Muscle layer of colon (tissue), 2 donors: ENCODE measurements at regions not wholly inside any gene's neighbourhood (a gene's known extent, or its start where the extent isn't known, plus 50 kb on each side); places are given as distances from the start of the nearest gene placed in this dataset.

Experiments used
- H3K27ac ChIP-seq: one replicate; pipeline ENCODE4 v1.7.0; 2013; ENCODE audit warnings: low read depth, mild to moderate bottlenecking, low read length, moderate library complexity
- H3K27me3 ChIP-seq, 2 donors: one replicate each; pipeline ENCODE4 v1.7.0; 2013; ENCODE audit warnings: low read length in 2 of 2, mild to moderate bottlenecking in 2 of 2; ENCODE audit not compliant: insufficient read depth in 2 of 2, control insufficient read depth in 1 of 2
- H3K36me3 ChIP-seq: one replicate; pipeline ENCODE4 v1.7.0; 2013; ENCODE audit warnings: mild to moderate bottlenecking, low read length; ENCODE audit not compliant: insufficient read depth
- H3K4me1 ChIP-seq: one replicate; pipeline ENCODE4 v1.7.0; 2013; ENCODE audit warnings: mild to moderate bottlenecking, low read length; ENCODE audit not compliant: insufficient read depth
- H3K4me3 ChIP-seq, 2 donors: one replicate each; pipeline ENCODE4 v1.7.0; 2013; ENCODE audit warnings: low read length in 2 of 2, low read depth in 1 of 2, mild to moderate bottlenecking in 1 of 2, moderate library complexity in 1 of 2
- H3K9ac ChIP-seq: one replicate; pipeline ENCODE4 v1.7.0; 2013; ENCODE audit warnings: low read length
- H3K9me3 ChIP-seq: one replicate; pipeline ENCODE4 v1.7.0; 2013; ENCODE audit warnings: mild to moderate bottlenecking, low read length
- donor health status: abdominal sarcoma.
- donor health status: Adenocarcinoma of cecum.

GRCh38 chr3:70779296-70779695 is 466.9 kb upstream of the MDFIC2 start:
- Histone ChIP-seq H3K36me3 (no peaks in the 10 kb centered on the region), H3K4me3 (no peak overlapping the region), H3K4me1 (no peaks in the 10 kb centered on the region), H3K9me3 (no peaks in the 10 kb centered on the region), H3K27ac (no peak overlapping the region), H3K27me3 (no peaks in the 10 kb centered on the region), H3K9ac (no peak overlapping the region)

GRCh38 chr3:70776081-70776480 is 463.6 kb upstream of the MDFIC2 start:
- no peaks in the 10 kb centered on the region for H3K27me3 ChIP-seq
- no peak overlapping the region for H3K4me3 ChIP-seq
- H3K9ac ChIP-seq = no peak overlapping the region
- no peak overlapping the region for H3K27ac ChIP-seq
- no peaks in the 10 kb centered on the region for H3K9me3 ChIP-seq
- no peaks in the 10 kb centered on the region for H3K36me3 ChIP-seq
- H3K4me1 ChIP-seq = no peaks in the 10 kb centered on the region

- Histone ChIP-seq H3K27ac (no peak overlapping the region), H3K27me3 (no peaks in the 10 kb centered on the region), H3K4me3 (no peak overlapping the region), H3K36me3 (no peaks in the 10 kb centered on the region), H3K9me3 (no peaks in the 10 kb centered on the region), H3K4me1 (no peaks in the 10 kb centered on the region), H3K9ac (no peak overlapping the region)
Observed at GRCh38 chr3:70775257-70775656, 462.8 kb upstream of the MDFIC2 start.

GRCh38 chr3:70774641-70775040 is 462.2 kb upstream of the MDFIC2 start:
- H3K4me1 ChIP-seq = no peaks in the 10 kb centered on the region
- H3K27me3 ChIP-seq = no peaks in the 10 kb centered on the region
- H3K27ac ChIP-seq = no peak overlapping the region
- H3K9ac ChIP-seq = no peak overlapping the region
- no peak overlapping the region for H3K4me3 ChIP-seq
- no peaks in the 10 kb centered on the region for H3K36me3 ChIP-seq
- H3K9me3 ChIP-seq = no peaks in the 10 kb centered on the region

- Histone ChIP-seq H3K27ac (no peak overlapping the region), H3K27me3 (no peaks in the 10 kb centered on the region), H3K4me3 (no peak overlapping the region), H3K9ac (no peak overlapping the region), H3K36me3 (no peaks in the 10 kb centered on the region), H3K4me1 (no peaks in the 10 kb centered on the region), H3K9me3 (no peaks in the 10 kb centered on the region)
Observed at GRCh38 chr3:70771426-70772147, 459.1 kb upstream of the MDFIC2 start.

GRCh38 chr3:70770650-70771049 is 458.2 kb upstream of the MDFIC2 start:
- Histone ChIP-seq H3K4me3 (no peak overlapping the region), H3K36me3 (no peaks in the 10 kb centered on the region), H3K9me3 (no peaks in the 10 kb centered on the region), H3K9ac (no peak overlapping the region), H3K27me3 (no peaks in the 10 kb centered on the region), H3K27ac (no peak overlapping the region), H3K4me1 (no peaks in the 10 kb centered on the region)

GRCh38 chr3:70766301-70766700 is 453.9 kb upstream of the MDFIC2 start:
- Histone ChIP-seq H3K36me3 (no peaks in the 10 kb centered on the region), H3K27me3 (no peaks in the 10 kb centered on the region), H3K9me3 (no peaks in the 10 kb centered on the region), H3K4me3 (no peak overlapping the region), H3K9ac (no peak overlapping the region), H3K4me1 (no peaks in the 10 kb centered on the region), H3K27ac (no peak overlapping the region)

- Histone ChIP-seq H3K4me3 (no peak overlapping the region), H3K36me3 (no peaks in the 10 kb centered on the region), H3K27me3 (no peaks in the 10 kb centered on the region), H3K9ac (no peak overlapping the region), H3K4me1 (no peaks in the 10 kb centered on the region), H3K9me3 (no peaks in the 10 kb centered on the region), H3K27ac (no peak overlapping the region)
Observed at GRCh38 chr3:70763894-70764293, 451.5 kb upstream of the MDFIC2 start.

- no peaks in the 10 kb centered on the region for H3K9me3 ChIP-seq
- H3K27me3 ChIP-seq = no peaks in the 10 kb centered on the region
- H3K27ac ChIP-seq = no peak overlapping the region
- no peak overlapping the region for H3K4me3 ChIP-seq
- no peaks in the 10 kb centered on the region for H3K36me3 ChIP-seq
- no peak overlapping the region for H3K9ac ChIP-seq
- H3K4me1 ChIP-seq = no peaks in the 10 kb centered on the region
Observed at GRCh38 chr3:70757658-70758057, 445.2 kb upstream of the MDFIC2 start.

GRCh38 chr3:70755526-70755925 is 443.1 kb upstream of the MDFIC2 start:
- Histone ChIP-seq H3K27me3 (no peaks in the 10 kb centered on the region), H3K4me3 (no peak overlapping the region), H3K27ac (no peak overlapping the region), H3K36me3 (no peaks in the 10 kb centered on the region), H3K4me1 (no peaks in the 10 kb centered on the region), H3K9me3 (no peaks in the 10 kb centered on the region), H3K9ac (no peak overlapping the region)

- Histone ChIP-seq H3K9me3 (no peaks in the 10 kb centered on the region), H3K4me3 (no peak overlapping the region)
Observed at GRCh38 chr3:70754314-70754713, 441.9 kb upstream of the MDFIC2 start.

GRCh38 chr3:70753572-70753971 is 441.1 kb upstream of the MDFIC2 start:
- Histone ChIP-seq H3K4me1 (no peaks in the 10 kb centered on the region), H3K36me3 (no peaks in the 10 kb centered on the region), H3K27me3 (no peaks in the 10 kb centered on the region), H3K27ac (no peak overlapping the region), H3K9me3 (no peaks in the 10 kb centered on the region), H3K4me3 (no peak overlapping the region), H3K9ac (no peak overlapping the region)

More at GRCh38 chr3:70754314-70754713, 441.9 kb upstream of the MDFIC2 start:
- Histone ChIP-seq H3K27ac (no peak overlapping the region), H3K9ac (no peak overlapping the region), H3K4me1 (no peaks in the 10 kb centered on the region), H3K27me3 (no peaks in the 10 kb centered on the region), H3K36me3 (no peaks in the 10 kb centered on the region)
